BLaER1 (cell line): ENCODE measurements at regions not wholly inside any gene's neighbourhood (a gene's known extent, or its start where the extent isn't known, plus 50 kb on each side); places are given as distances from the start of the nearest gene placed in this dataset.
"Not testable (repeated sequence)": the region's sequence is repeated elsewhere in the genome, so short reads cannot be mapped to it uniquely, and the experiment has no call there.

ENCODE experiments used
- H3K27ac ChIP-seq: shearing (Covaris generic); formaldehyde crosslinking; 2 replicates; pipeline ENCODE4 v1.8.1; 2022
- H3K27me3 ChIP-seq: shearing (Covaris generic); formaldehyde crosslinking; 2 replicates; pipeline ENCODE4 v1.8.1; 2022
- H3K36me3 ChIP-seq: shearing (Covaris generic); formaldehyde crosslinking; 2 replicates; pipeline ENCODE4 v1.8.1; 2022
- H3K4me1 ChIP-seq: shearing (Covaris generic); formaldehyde crosslinking; 2 replicates; pipeline ENCODE4 v1.8.1; 2022
- H3K4me2 ChIP-seq: shearing (Covaris generic); formaldehyde crosslinking; 2 replicates; pipeline ENCODE4 v1.8.1; 2022
- H3K4me3 ChIP-seq: shearing (Covaris generic); formaldehyde crosslinking; 2 replicates; pipeline ENCODE4 v1.8.1; 2022
- H3K9ac ChIP-seq: shearing (Covaris generic); formaldehyde crosslinking; 2 replicates; pipeline ENCODE4 v1.8.1; 2022
- H3K9me3 ChIP-seq: shearing (Covaris generic); formaldehyde crosslinking; 2 replicates; pipeline ENCODE4 v1.8.1; 2022
- H4K20me1 ChIP-seq: shearing (Covaris generic); formaldehyde crosslinking; 2 replicates; pipeline ENCODE4 v1.8.1; 2022
- Cebpa-rat ChIP-seq: shearing (Covaris generic); IDR thresholded peaks from 2 replicates; pipeline ENCODE4 v1.8.1; 2022

GRCh38 chr22:22061085-22062077 is 78.8 kb upstream of the TOP3B start:
- no peaks in the 10 kb centered on the region for H3K9me3 ChIP-seq
- H3K36me3 ChIP-seq, result no peaks in the 10 kb centered on the region
- H3K4me2 ChIP-seq, result peak overlapping the region; percentile 66
- no peak overlapping the region for H3K4me3 ChIP-seq
- H3K4me1 ChIP-seq, result peaks cover 29% of the 10 kb centered on the region
- TF ChIP-seq Cebpa-rat, result peak; percentile 84
- H4K20me1 ChIP-seq, result no peaks in the 10 kb centered on the region
- peak overlapping the region; percentile 36; the same call in 1 of the 2 replicates for H3K27ac ChIP-seq
- H3K9ac ChIP-seq, result peak overlapping the region; percentile 15; the same call in 1 of the 2 replicates
- peaks cover 19% of the 10 kb centered on the region for H3K27me3 ChIP-seq

GRCh38 chr22:22060200-22061084 is 77.9 kb upstream of the TOP3B start:
- Histone ChIP-seq H3K27ac (peak overlapping the region; percentile 36; the same call in 1 of the 2 replicates), H3K27me3 (peaks cover 19% of the 10 kb centered on the region)

GRCh38 chr22:22059291-22060002 is 76.9 kb upstream of the TOP3B start:
- no peak overlapping the region for H3K4me3 ChIP-seq
- no peak overlapping the region for H3K9ac ChIP-seq
- H3K27ac ChIP-seq, result no peak overlapping the region
- H3K36me3 ChIP-seq, result no peaks in the 10 kb centered on the region
- no peaks in the 10 kb centered on the region for H3K9me3 ChIP-seq
- no peaks in the 10 kb centered on the region for H4K20me1 ChIP-seq
- no peak for TF ChIP-seq Cebpa-rat
- H3K27me3 ChIP-seq, result peaks cover 19% of the 10 kb centered on the region
- peak overlapping the region; percentile 46 for H3K4me2 ChIP-seq
- H3K4me1 ChIP-seq, result peaks cover 29% of the 10 kb centered on the region

More at GRCh38 chr22:22060200-22061084, 77.9 kb upstream of the TOP3B start:
- Histone ChIP-seq H4K20me1 (no peaks in the 10 kb centered on the region), H3K4me3 (no peak overlapping the region), H3K4me2 (peak overlapping the region; percentile 66), H3K9me3 (no peaks in the 10 kb centered on the region), H3K9ac (no peak overlapping the region), H3K4me1 (peaks cover 29% of the 10 kb centered on the region), H3K36me3 (no peaks in the 10 kb centered on the region)
- TF ChIP-seq Cebpa-rat, result no peak

DNA sequence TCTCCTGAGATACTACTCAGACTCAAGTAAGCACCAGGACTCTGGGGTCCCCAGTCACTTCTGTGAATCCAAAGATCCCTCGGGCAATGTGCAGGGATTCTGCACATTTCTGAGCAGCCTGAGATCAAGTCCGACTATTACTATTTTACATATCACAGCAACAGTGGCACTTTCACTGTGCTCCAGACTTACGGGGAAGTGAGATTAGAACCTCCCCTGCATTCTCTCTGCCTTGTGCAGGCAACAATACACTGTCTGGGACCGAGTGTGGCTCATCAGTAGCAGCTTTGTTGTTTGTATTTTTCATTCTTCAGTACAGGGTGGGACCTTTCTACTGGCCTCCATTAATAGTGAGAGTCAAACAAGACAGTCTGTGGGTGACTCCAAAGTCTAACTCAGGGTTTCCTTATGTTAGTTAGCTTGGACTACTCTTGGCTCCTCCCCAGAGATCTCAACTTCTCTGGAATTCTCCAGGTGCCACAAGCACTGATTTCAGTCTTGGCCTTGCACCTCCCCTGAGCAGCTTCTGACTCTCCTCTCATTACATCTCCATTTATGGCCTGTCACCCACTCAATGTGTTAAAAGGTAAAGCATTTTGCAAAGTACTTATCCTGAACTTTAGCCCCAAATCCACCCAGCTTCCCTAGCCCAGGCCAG is 76.2 kb upstream of the TOP3B start:
- peak overlapping the region; percentile 46 for H3K4me2 ChIP-seq
- peaks cover 19% of the 10 kb centered on the region for H3K27me3 ChIP-seq

DNA sequence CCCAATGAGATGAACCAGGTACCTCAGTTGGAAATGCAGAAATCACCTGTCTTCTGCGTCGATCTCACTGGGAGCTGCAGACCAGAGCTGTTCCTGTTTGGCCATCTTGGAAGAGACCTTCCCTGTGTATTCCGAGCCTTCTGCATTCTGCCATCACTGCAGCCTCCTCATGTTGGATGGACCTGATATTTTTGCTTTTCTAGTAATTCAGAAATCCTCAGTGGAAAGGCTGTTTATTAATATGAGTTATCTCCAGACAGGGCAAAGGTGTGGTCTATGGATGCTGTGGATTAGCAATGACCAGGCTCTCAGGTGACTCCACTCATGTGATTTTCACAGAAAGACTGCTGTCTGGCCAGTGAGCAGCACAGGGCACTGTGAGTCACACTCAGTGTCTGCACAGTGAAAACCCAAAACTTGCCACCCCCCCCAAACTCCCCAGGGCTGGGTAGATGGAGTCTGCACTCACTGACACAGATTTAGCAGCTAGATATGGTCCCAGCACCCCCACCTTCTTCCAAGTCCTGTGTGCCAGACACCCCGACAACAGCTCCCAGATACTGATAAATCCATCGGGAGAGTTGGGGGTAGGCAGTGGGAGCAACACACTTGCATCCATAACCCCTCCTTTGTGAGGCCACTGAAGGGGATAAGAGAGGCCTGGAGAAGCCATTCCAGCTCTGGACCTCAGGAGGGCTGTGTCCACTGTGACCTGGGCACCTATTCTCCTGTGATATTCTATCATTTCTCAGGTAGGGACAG is 75.2 kb upstream of the TOP3B start:
- H3K4me2 ChIP-seq, result no peak overlapping the region

More for the DNA sequence above, 76.2 kb upstream of the TOP3B start:
- no peak for TF ChIP-seq Cebpa-rat
- Histone ChIP-seq H3K4me3 (no peak overlapping the region), H4K20me1 (no peaks in the 10 kb centered on the region), H3K27ac (no peak overlapping the region), H3K4me1 (peaks cover 29% of the 10 kb centered on the region), H3K36me3 (no peaks in the 10 kb centered on the region), H3K9ac (no peak overlapping the region), H3K9me3 (no peaks in the 10 kb centered on the region)

DNA sequence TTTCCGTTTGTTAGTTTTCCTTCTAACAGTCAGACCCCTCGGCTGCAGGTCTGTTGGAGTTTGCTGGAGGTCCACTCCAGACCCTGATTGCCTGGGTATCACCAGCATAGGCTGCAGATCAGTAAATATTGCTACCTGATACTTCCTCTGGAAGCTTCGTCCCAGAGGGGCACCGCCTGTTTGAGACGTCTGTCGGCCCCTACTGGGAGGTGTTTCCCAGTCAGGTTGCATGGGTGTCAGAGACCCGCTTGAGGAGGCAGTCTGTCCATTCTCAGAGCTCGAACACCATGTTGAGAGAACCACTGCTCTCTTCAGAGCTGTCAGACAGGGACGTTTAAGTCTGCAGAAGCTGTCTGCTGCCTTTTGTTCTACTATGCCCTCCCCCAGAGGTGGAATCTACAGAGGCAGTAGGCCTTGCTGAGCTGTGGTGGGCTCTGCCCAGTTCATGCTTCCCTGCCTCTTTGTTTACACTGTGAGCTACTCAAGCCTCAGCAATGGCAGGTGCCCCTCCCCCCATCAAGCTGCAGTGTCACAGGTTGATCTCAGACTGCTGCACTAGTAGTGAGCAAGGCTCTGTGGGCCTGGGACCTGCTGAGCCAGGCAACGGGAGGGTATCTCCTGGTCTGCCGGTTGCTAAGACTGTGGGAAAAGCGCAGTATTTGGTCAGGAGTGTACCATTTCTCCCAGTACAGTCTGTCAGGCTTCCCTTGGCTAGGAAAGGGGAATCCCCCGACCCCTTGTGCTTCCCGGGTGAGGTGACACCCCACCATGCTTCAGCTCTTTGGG is 74.4 kb upstream of the TOP3B start:
- not testable (repeated sequence) for H3K4me3 ChIP-seq, H4K20me1 ChIP-seq, H3K9ac ChIP-seq, H3K4me2 ChIP-seq, H3K27ac ChIP-seq, H3K9me3 ChIP-seq, H3K36me3 ChIP-seq
- Histone ChIP-seq H3K4me1 (peaks cover 26% of the 10 kb centered on the region), H3K27me3 (peaks cover 19% of the 10 kb centered on the region)

More for the DNA sequence above, 75.2 kb upstream of the TOP3B start:
- no peak overlapping the region for H3K27ac ChIP-seq
- no peak overlapping the region for H3K4me3 ChIP-seq
- no peaks in the 10 kb centered on the region for H3K36me3 ChIP-seq
- H4K20me1 ChIP-seq, result no peaks in the 10 kb centered on the region
- peaks cover 29% of the 10 kb centered on the region for H3K4me1 ChIP-seq
- H3K9me3 ChIP-seq, result no peaks in the 10 kb centered on the region
- TF ChIP-seq Cebpa-rat, result no peak
- H3K9ac ChIP-seq, result no peak overlapping the region
- H3K27me3 ChIP-seq, result peaks cover 19% of the 10 kb centered on the region

GRCh38 chr22:22052548-22053139 is 70.1 kb upstream of the TOP3B start:
- not testable (repeated sequence) for H4K20me1 ChIP-seq, H3K27ac ChIP-seq, H3K4me1 ChIP-seq, H3K36me3 ChIP-seq, H3K4me3 ChIP-seq, H3K27me3 ChIP-seq, H3K9me3 ChIP-seq, H3K4me2 ChIP-seq, H3K9ac ChIP-seq

DNA sequence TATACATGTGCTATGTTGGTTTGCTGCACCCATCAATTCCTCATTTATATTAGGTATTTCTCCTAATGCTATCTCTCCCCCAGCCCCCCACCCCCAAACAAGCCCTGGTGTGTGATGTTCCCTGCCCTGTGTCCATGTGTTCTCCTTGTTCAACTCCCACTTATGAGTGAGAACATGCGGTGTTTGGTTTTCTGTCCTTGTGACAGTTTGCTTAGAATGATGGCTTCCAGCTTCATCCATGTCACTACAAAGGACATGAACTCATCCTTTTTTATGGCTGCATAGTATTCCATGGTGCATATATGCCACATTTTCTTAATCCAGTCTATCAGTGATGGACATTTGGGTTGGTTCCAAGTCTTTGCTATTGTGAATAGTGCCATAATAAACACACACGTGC is 68.4 kb upstream of the TOP3B start:
- H3K4me3 ChIP-seq, H3K36me3 ChIP-seq, H3K27me3 ChIP-seq, H3K9ac ChIP-seq, H3K9me3 ChIP-seq, H3K4me2 ChIP-seq, H4K20me1 ChIP-seq, H3K27ac ChIP-seq: not testable (repeated sequence)
- H3K4me1 ChIP-seq, result peaks cover 16% of the 10 kb centered on the region
